HCT116 (cell line): ENCODE measurements at regions not wholly inside any gene's neighbourhood (a gene's known extent, or its start where the extent isn't known, plus 50 kb on each side); places are given as distances from the start of the nearest gene placed in this dataset.

Experiments
- ATAC-seq: fragments of 200-7000 bp; cut with Tn5 transposase; 2 replicates; pipeline ENCODE4 v1.9.1; 2020; ENCODE audit warnings: mild to moderate bottlenecking, moderate library complexity
- BruUV-seq: library from RNA; stranded (reverse); fragments of 400-500 nt; replicated peaks from 2 replicates; lab custom pipeline; 2021; lab: Mats Ljungman, UMichigan
- CTCF ChIA-PET: fragments of 300-600 bp; sonication (Branson Sonifier 250); formaldehyde crosslinking; loops from one replicate; lab custom pipeline; 2021; ENCODE audit warnings: antibody characterized with exemption; lab: Charles Lee
- POLR2A ChIA-PET: fragments of 300-600, 350-600 bp; sonication (Branson Sonifier 250); formaldehyde crosslinking; loops from one replicate; lab custom pipeline; 2021; ENCODE audit warnings: antibody characterized with exemption; lab: Charles Lee
- RAD21 ChIA-PET, 2 experiments: fragments of 300-600 bp; sonication (Branson Sonifier 250); formaldehyde crosslinking; loops; one replicate each; lab custom pipeline; 2023; ENCODE audit warnings: low total read pairs in 2 of 2; ENCODE audit not compliant: uncharacterized antibody in 2 of 2, unreplicated experiment in 2 of 2, low non-redundant PET in 1 of 2; lab: Charles Lee
- DNase-seq: peaks from one replicate; pipeline ENCODE4 v3.0.0-alpha.2; 2010; ENCODE audit warnings: low read depth, low spot score
- H2AFZ ChIP-seq: fragments of 200-600 bp; shearing (Covaris generic), sonication (generic); 2 replicates; pipeline ENCODE4 v1.6.1; 2017; ENCODE audit warnings: low read depth, mixed run types, mixed read lengths, antibody characterized with exemption, low read length; ENCODE audit not compliant: poor library complexity, severe bottlenecking
- H3K27ac ChIP-seq: 2 replicates; pipeline ENCODE4 v1.5.1; 2012; ENCODE audit warnings: low read depth, low read length
- H3K27me3 ChIP-seq: fragments of 200-600 bp; sonication (generic); 2 replicates; pipeline ENCODE4 v1.6.1; 2016; ENCODE audit warnings: mixed run types, low read length, mixed read lengths; ENCODE audit not compliant: insufficient read depth
- H3K36me3 ChIP-seq, 2 experiments: fragments of 200-500 bp in 1 of 2; fragments of 200-600 bp in 1 of 2; sonication (Bioruptor generic) in 1 of 2; sonication (generic) in 1 of 2; 2 replicates each; pipeline versions ENCODE4 v1.5.1 to v1.6.1; 2014 to 2016; ENCODE audit warnings: low read length in 2 of 2, inconsistent platforms in 1 of 2, mixed read lengths in 1 of 2, mixed run types in 1 of 2; ENCODE audit not compliant: insufficient read depth in 2 of 2, control insufficient read depth in 1 of 2
- H3K4me1 ChIP-seq, 2 experiments: fragments of 200-600 bp in 1 of 2; sonication (generic) in 1 of 2; 2 replicates each; pipeline versions ENCODE4 v1.5.1 to v1.6.1; 2012 to 2017; ENCODE audit warnings: low read length in 2 of 2, inconsistent platforms in 1 of 2, mild to moderate bottlenecking in 1 of 2, mixed read lengths in 1 of 2, mixed run types in 1 of 2, moderate library complexity in 1 of 2; ENCODE audit not compliant: insufficient read depth in 2 of 2, control insufficient read depth in 1 of 2
- H3K4me2 ChIP-seq: fragments of 200-600 bp; sonication (generic); 2 replicates; pipeline ENCODE4 v1.6.1; 2017; ENCODE audit warnings: mixed run types, low read length, mixed read lengths
- H3K4me3 ChIP-seq, 2 experiments: fragments of 200-600 bp in 1 of 2; sonication (generic) in 1 of 2; replicated peaks in 1 of 2; 2 replicates each; pipeline ENCODE4 v1.5.1; 2011 to 2016; ENCODE audit warnings: low read length in 2 of 2, control low read depth in 1 of 2, low read depth in 1 of 2, mild to moderate bottlenecking in 1 of 2, mixed read lengths in 1 of 2, mixed run types in 1 of 2
- H3K79me2 ChIP-seq: fragments of 200-600 bp; sonication (generic); 2 replicates; pipeline ENCODE4 v1.6.1; 2017; ENCODE audit warnings: mild to moderate bottlenecking, mixed run types, low read length, moderate library complexity, mixed read lengths; ENCODE audit not compliant: insufficient read depth
- H3K9ac ChIP-seq: fragments of 200-600 bp; sonication (generic); 2 replicates; pipeline ENCODE4 v1.6.1; 2016; ENCODE audit warnings: low read length, mixed read lengths
- H3K9me2 ChIP-seq: fragments of 200-600 bp; sonication (generic), shearing (Covaris generic); 2 replicates; pipeline ENCODE4 v1.6.1; 2017; ENCODE audit warnings: mixed run types, mild to moderate bottlenecking, moderate library complexity; ENCODE audit not compliant: insufficient read depth
- H3K9me3 ChIP-seq, 2 experiments: fragments of 200-500 bp in 1 of 2; fragments of 200-600 bp in 1 of 2; sonication (Bioruptor generic) in 1 of 2; sonication (generic) in 1 of 2; 2 replicates each; pipeline ENCODE4 v1.6.1; 2014 to 2017; ENCODE audit warnings: low read length in 2 of 2, mixed read lengths in 2 of 2, inconsistent platforms in 1 of 2, low read depth in 1 of 2, mild to moderate bottlenecking in 1 of 2, mixed run types in 1 of 2, moderate library complexity in 1 of 2; ENCODE audit not compliant: control insufficient read depth in 1 of 2, insufficient read depth in 1 of 2
- H4K20me1 ChIP-seq: fragments of 200-600 bp; sonication (generic), shearing (Covaris generic); 2 replicates; pipeline ENCODE4 v1.6.1; 2017; ENCODE audit warnings: mixed run types, mild to moderate bottlenecking, moderate library complexity; ENCODE audit not compliant: insufficient read depth
- CBX3 ChIP-seq: IDR thresholded peaks from 2 replicates; pipeline ENCODE4 v1.6.1; 2012; ENCODE audit warnings: low read depth
- CEBPB ChIP-seq: IDR thresholded peaks from 2 replicates; pipeline ENCODE4 v1.6.1; 2012; ENCODE audit warnings: low read depth
- ELF1 ChIP-seq: IDR thresholded peaks from 2 replicates; pipeline ENCODE4 v1.6.1; 2012; ENCODE audit warnings: low read depth, borderline replicate concordance
- EZH2 ChIP-seq: fragments of 200-600 bp; sonication (generic); IDR thresholded peaks from 2 replicates; pipeline ENCODE4 v1.6.1; 2017; ENCODE audit warnings: antibody characterized with exemption, mixed run types
- EZH2phosphoT487 ChIP-seq: fragments of 200-600 bp; IDR thresholded peaks from 2 replicates; pipeline ENCODE4 v1.6.1; 2018; ENCODE audit warnings: antibody characterized with exemption, borderline replicate concordance
- POLR2A ChIP-seq: IDR thresholded peaks from 2 replicates; pipeline ENCODE4 v1.7.0; 2011; ENCODE audit warnings: borderline replicate concordance; ENCODE audit not compliant: insufficient read depth, insufficient read length; ENCODE audit errors: extremely low read depth
- POLR2AphosphoS5 ChIP-seq: IDR thresholded peaks from 2 replicates; pipeline ENCODE4 v1.6.1; 2011; ENCODE audit warnings: mild to moderate bottlenecking, low read depth, low read length, moderate library complexity
- RAD21 ChIP-seq: IDR thresholded peaks from 2 replicates; pipeline ENCODE4 v1.6.1; 2012; ENCODE audit warnings: low read depth, mild to moderate bottlenecking
- SP1 ChIP-seq: IDR thresholded peaks from 2 replicates; pipeline ENCODE4 v1.6.1; 2012; ENCODE audit warnings: low read depth
- SRF ChIP-seq: IDR thresholded peaks from 2 replicates; pipeline ENCODE4 v1.6.1; 2012; ENCODE audit warnings: low read depth
- TCF7L2 ChIP-seq: IDR thresholded peaks from 2 replicates; pipeline ENCODE4 v1.7.0; 2011; ENCODE audit warnings: borderline replicate concordance, inconsistent platforms; ENCODE audit not compliant: insufficient read depth, insufficient read length; ENCODE audit errors: extremely low read depth
- YY1 ChIP-seq: IDR thresholded peaks from 2 replicates; pipeline ENCODE4 v1.6.1; 2011; ENCODE audit warnings: low read length, low read depth, moderate library complexity, mild to moderate bottlenecking; ENCODE audit not compliant: insufficient replicate concordance; ENCODE audit errors: extremely low read depth
- ZFX ChIP-seq: fragments of 450-650 bp; IDR thresholded peaks from 2 replicates; pipeline ENCODE4 v1.6.1; 2017
- ZNF274 ChIP-seq: fragments of 200-500 bp; sonication (Bioruptor generic); IDR thresholded peaks from 2 replicates; pipeline ENCODE4 v1.6.1; 2014; ENCODE audit warnings: mild to moderate bottlenecking, low read depth, low read length, inconsistent platforms
- intact Hi-C: fragments of 100-400 bp; cut with micrococcal nuclease; formaldehyde crosslinking; loops from 2 replicates; pipeline ENCODE4 v1.10.0; 2022
- TF ChIP-seq, protein P1 (sequence below): IDR thresholded peaks from 2 replicates; pipeline ENCODE4 v1.6.1; 2011; ENCODE audit warnings: mild to moderate bottlenecking, low read length, moderate library complexity; ENCODE audit not compliant: insufficient replicate concordance; ENCODE audit errors: extremely low read depth
- TF ChIP-seq, protein P2 (sequence below), 3 experiments: fragments of 200-600 bp in 1 of 3; sonication (generic) in 1 of 3; IDR thresholded peaks in 2 of 3; conservative IDR thresholded peaks in 1 of 3; 2 replicates each; pipeline ENCODE4 v1.5.1; 2012 to 2017; ENCODE audit warnings: low read depth in 2 of 3, low read length in 2 of 3, antibody characterized with exemption in 1 of 3, borderline replicate concordance in 1 of 3, control low read depth in 1 of 3, mild to moderate bottlenecking in 1 of 3, mixed read lengths in 1 of 3, mixed run types in 1 of 3, moderate library complexity in 1 of 3; ENCODE audit not compliant: insufficient read depth in 1 of 3
- TF ChIP-seq, protein P3 (sequence below): IDR thresholded peaks from 2 replicates; pipeline ENCODE4 v1.6.1; 2012; ENCODE audit warnings: low read depth
- TF ChIP-seq, protein P4 (sequence below): IDR thresholded peaks from 2 replicates; pipeline ENCODE4 v1.6.1; 2012
- TF ChIP-seq, protein P5 (sequence below): IDR thresholded peaks from 2 replicates; pipeline ENCODE4 v1.6.1; 2012

DNA sequence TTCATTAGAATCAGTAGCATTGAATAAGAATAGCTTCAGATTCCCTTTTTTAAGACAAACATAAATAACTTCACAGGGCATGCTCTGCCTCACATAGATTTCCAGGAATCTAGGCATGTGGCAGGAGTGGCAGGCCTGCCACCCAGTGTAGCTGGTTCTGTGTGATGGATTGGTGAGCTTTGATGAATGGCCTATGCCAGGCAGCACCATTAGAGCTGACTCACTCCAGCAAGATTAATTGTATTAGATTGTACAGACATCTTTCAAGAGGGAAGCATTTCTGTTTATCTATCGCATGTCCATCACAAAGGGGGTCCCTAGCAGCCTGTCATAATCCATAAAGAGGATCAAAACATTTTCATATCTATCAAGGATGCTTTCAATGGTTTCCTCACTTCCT is 71.9 kb downstream of the NAA11 start:
- Histone ChIP-seq H3K27me3 (no peaks in the 10 kb centered on the region), H3K9me2 (no peaks in the 10 kb centered on the region), H3K4me3 (no peak overlapping the region), H3K9ac (no peak overlapping the region), H3K4me2 (no peak overlapping the region), H3K79me2 (no peaks in the 10 kb centered on the region), H3K27ac (no peak overlapping the region), H4K20me1 (no peaks in the 10 kb centered on the region), H3K4me1 (no peaks in the 10 kb centered on the region), H3K36me3 (no peaks in the 10 kb centered on the region), H3K9me3 (no peaks in the 10 kb centered on the region), H2AFZ (no peak overlapping the region)
- intact Hi-C loops, result no loop called here
- ATAC-seq (no peak), DNase-seq (no peak)
- RAD21 ChIA-PET, result no interaction called here
- BruUV-seq, result no TSS peak
- POLR2A ChIA-PET, result no interaction called here
- CTCF ChIA-PET, result no interaction called here
- TF ChIP-seq, protein P1, sequence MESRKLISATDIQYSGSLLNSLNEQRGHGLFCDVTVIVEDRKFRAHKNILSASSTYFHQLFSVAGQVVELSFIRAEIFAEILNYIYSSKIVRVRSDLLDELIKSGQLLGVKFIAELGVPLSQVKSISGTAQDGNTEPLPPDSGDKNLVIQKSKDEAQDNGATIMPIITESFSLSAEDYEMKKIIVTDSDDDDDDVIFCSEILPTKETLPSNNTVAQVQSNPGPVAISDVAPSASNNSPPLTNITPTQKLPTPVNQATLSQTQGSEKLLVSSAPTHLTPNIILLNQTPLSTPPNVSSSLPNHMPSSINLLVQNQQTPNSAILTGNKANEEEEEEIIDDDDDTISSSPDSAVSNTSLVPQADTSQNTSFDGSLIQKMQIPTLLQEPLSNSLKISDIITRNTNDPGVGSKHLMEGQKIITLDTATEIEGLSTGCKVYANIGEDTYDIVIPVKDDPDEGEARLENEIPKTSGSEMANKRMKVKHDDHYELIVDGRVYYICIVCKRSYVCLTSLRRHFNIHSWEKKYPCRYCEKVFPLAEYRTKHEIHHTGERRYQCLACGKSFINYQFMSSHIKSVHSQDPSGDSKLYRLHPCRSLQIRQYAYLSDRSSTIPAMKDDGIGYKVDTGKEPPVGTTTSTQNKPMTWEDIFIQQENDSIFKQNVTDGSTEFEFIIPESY, result no peak
- TF ChIP-seq POLR2AphosphoS5 (no peak), TCF7L2 (no peak), ELF1 (no peak), CBX3 (no peak), EZH2phosphoT487 (no peak), SP1 (no peak), SRF (no peak), YY1 (no peak), EZH2 (no peak), RAD21 (no peak), ZNF274 (no peak), ZFX (no peak), CEBPB (no peak), POLR2A (no peak)
- TF ChIP-seq, protein P2, sequence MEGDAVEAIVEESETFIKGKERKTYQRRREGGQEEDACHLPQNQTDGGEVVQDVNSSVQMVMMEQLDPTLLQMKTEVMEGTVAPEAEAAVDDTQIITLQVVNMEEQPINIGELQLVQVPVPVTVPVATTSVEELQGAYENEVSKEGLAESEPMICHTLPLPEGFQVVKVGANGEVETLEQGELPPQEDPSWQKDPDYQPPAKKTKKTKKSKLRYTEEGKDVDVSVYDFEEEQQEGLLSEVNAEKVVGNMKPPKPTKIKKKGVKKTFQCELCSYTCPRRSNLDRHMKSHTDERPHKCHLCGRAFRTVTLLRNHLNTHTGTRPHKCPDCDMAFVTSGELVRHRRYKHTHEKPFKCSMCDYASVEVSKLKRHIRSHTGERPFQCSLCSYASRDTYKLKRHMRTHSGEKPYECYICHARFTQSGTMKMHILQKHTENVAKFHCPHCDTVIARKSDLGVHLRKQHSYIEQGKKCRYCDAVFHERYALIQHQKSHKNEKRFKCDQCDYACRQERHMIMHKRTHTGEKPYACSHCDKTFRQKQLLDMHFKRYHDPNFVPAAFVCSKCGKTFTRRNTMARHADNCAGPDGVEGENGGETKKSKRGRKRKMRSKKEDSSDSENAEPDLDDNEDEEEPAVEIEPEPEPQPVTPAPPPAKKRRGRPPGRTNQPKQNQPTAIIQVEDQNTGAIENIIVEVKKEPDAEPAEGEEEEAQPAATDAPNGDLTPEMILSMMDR (IDR thresholded peaks at IDR 0.05 in 2 of 3, conservative IDR thresholded peaks at IDR 0.05 in 1 of 3; ENCODE audit: borderline replicate concordance in 1 of 3, insufficient read depth in 1 of 3, low read depth in 2 of 3, low read length in 2 of 3), result no peak
- TF ChIP-seq, protein P3, sequence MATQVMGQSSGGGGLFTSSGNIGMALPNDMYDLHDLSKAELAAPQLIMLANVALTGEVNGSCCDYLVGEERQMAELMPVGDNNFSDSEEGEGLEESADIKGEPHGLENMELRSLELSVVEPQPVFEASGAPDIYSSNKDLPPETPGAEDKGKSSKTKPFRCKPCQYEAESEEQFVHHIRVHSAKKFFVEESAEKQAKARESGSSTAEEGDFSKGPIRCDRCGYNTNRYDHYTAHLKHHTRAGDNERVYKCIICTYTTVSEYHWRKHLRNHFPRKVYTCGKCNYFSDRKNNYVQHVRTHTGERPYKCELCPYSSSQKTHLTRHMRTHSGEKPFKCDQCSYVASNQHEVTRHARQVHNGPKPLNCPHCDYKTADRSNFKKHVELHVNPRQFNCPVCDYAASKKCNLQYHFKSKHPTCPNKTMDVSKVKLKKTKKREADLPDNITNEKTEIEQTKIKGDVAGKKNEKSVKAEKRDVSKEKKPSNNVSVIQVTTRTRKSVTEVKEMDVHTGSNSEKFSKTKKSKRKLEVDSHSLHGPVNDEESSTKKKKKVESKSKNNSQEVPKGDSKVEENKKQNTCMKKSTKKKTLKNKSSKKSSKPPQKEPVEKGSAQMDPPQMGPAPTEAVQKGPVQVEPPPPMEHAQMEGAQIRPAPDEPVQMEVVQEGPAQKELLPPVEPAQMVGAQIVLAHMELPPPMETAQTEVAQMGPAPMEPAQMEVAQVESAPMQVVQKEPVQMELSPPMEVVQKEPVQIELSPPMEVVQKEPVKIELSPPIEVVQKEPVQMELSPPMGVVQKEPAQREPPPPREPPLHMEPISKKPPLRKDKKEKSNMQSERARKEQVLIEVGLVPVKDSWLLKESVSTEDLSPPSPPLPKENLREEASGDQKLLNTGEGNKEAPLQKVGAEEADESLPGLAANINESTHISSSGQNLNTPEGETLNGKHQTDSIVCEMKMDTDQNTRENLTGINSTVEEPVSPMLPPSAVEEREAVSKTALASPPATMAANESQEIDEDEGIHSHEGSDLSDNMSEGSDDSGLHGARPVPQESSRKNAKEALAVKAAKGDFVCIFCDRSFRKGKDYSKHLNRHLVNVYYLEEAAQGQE, result no peak
- TF ChIP-seq, protein P4, sequence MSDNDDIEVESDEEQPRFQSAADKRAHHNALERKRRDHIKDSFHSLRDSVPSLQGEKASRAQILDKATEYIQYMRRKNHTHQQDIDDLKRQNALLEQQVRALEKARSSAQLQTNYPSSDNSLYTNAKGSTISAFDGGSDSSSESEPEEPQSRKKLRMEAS, result no peak
- TF ChIP-seq, protein P5, sequence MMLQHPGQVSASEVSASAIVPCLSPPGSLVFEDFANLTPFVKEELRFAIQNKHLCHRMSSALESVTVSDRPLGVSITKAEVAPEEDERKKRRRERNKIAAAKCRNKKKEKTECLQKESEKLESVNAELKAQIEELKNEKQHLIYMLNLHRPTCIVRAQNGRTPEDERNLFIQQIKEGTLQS, result no peak
